H4 (cell line): ENCODE measurements at regions not wholly inside any gene's neighbourhood (a gene's known extent, or its start where the extent isn't known, plus 50 kb on each side); places are given as distances from the start of the nearest gene placed in this dataset.
"Not testable (repeated sequence)": the region's sequence is repeated elsewhere in the genome, so short reads cannot be mapped to it uniquely, and the experiment has no call there.

ENCODE experiments used
- DNase-seq: peaks from one replicate; pipeline ENCODE4 v3.0.0-alpha.2; 2015; ENCODE audit warnings: low spot score

GRCh38 chr5:25764733-25765132, 1120.0 kb upstream of the CDH10 start:
- DNase-seq, result no peak

- no peak for DNase-seq
Observed at GRCh38 chr5:25763781-25764180, 1119.0 kb upstream of the CDH10 start.

- no peak for DNase-seq
Observed at GRCh38 chr5:25754895-25755294, 1110.1 kb upstream of the CDH10 start.

GRCh38 chr5:25744908-25745307, 1100.1 kb upstream of the CDH10 start:
- DNase-seq, result no peak

- DNase-seq, result no peak
Observed at GRCh38 chr5:25716680-25717079, 1071.9 kb upstream of the CDH10 start.

- DNase-seq, result peak; percentile 44
Observed at GRCh38 chr5:25713259-25713658, 1068.5 kb upstream of the CDH10 start.

- DNase-seq, result no peak
Observed at GRCh38 chr5:25707093-25707492, 1062.3 kb upstream of the CDH10 start.

- no peak for DNase-seq
Observed at GRCh38 chr5:25701936-25702335, 1057.2 kb upstream of the CDH10 start.

GRCh38 chr5:25694801-25695200, 1050.0 kb upstream of the CDH10 start:
- no peak for DNase-seq

- DNase-seq, result no peak
Observed at GRCh38 chr5:25688156-25688555, 1043.4 kb upstream of the CDH10 start.

GRCh38 chr5:25669645-25670401, 1025.0 kb upstream of the CDH10 start:
- no peak for DNase-seq

- no peak for DNase-seq
Observed at GRCh38 chr5:25662610-25663009, 1017.8 kb upstream of the CDH10 start.

GRCh38 chr5:25650316-25650715, 1005.5 kb upstream of the CDH10 start:
- not testable (repeated sequence) for DNase-seq

- peak; percentile 34 for DNase-seq
Observed at GRCh38 chr5:25649628-25650265, 1005.0 kb upstream of the CDH10 start.

GRCh38 chr5:25646421-25647341, 1001.9 kb upstream of the CDH10 start:
- no peak for DNase-seq

GRCh38 chr5:25641124-25641523, 996.3 kb upstream of the CDH10 start:
- DNase-seq, result no peak

- DNase-seq, result no peak
Observed at GRCh38 chr5:25619273-25619672, 974.5 kb upstream of the CDH10 start.

- DNase-seq, result no peak
Observed at GRCh38 chr5:25618821-25619220, 974.0 kb upstream of the CDH10 start.

GRCh38 chr5:25614466-25614865, 969.7 kb upstream of the CDH10 start:
- no peak for DNase-seq

- DNase-seq, result no peak
Observed at GRCh38 chr5:25604681-25605080, 959.9 kb upstream of the CDH10 start.

- DNase-seq, result no peak
Observed at GRCh38 chr5:25579111-25579510, 934.3 kb upstream of the CDH10 start.

GRCh38 chr5:25573691-25574090, 928.9 kb upstream of the CDH10 start:
- no peak for DNase-seq
